ENCODE measurements at regions not wholly inside any gene's neighbourhood (a gene's known extent, or its start where the extent isn't known, plus 50 kb on each side); places are given as distances from the start of the nearest gene placed in this dataset.

DNA sequence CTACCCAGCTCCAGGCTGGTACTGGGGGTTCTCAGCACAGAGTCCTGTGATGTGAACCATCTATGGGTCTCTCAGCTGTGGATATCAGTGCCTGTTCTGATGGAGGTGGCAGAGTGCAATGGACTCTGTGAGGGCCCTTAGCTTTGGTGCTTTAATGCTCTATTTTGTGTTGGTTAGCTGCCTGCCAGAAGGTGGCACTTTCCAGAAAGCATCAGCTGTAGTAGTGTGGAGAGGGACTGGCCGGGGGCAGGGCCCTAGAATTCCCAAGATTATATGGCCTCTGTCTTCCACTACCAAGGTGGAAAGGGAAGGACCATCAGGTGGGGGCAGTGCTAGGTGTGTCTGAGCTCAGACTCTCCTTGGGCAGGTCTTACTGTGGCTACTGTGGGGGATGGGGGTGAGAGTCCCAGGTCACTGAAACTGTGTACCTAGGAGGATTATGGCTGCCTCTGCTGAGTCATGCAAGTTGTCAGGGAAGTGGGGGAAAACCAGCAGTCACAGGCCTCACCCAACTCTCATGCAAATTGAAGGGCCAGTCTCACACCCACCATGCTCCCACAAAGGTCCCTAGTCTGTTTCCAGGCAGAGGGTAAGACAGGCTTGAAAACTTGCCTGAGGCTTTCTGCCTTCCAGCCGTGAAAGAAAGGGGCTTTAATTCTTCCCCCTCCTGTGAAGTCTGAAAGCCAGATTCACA is 878.1 kb downstream of the C12orf50 start:
- TF ChIP-seq CTCF (IDR thresholded peaks at IDR 0.05; ENCODE audit: low read depth, low read length, poor library complexity, severe bottlenecking) (no peak), EZH2phosphoT487 (IDR thresholded peaks at IDR 0.05; ENCODE audit: borderline replicate concordance, low read length) (no peak)

All from DOHH2 (cell line).